H1 (cell line): ENCODE measurements at regions not wholly inside any gene's neighbourhood (a gene's known extent, or its start where the extent isn't known, plus 50 kb on each side); places are given as distances from the start of the nearest gene placed in this dataset.

Experiments used
- CTCF ChIA-PET: fragments of 300-600 bp; sonication (Branson Sonifier 250); formaldehyde crosslinking; loops from one replicate; lab custom pipeline; 2021; ENCODE audit not compliant: partially characterized antibody; lab: Charles Lee
- POLR2A ChIA-PET: fragments of 300-600 bp; sonication (Branson Sonifier 250); formaldehyde crosslinking; loops from one replicate; lab custom pipeline; 2021; ENCODE audit warnings: inconsistent platforms; ENCODE audit not compliant: partially characterized antibody; lab: Charles Lee
- DNase-seq, 2 experiments: peaks; one replicate each; pipeline versions ENCODE4 v3.0.0 to v3.0.0-alpha.2; 2010 to 2022; ENCODE audit warnings: low spot score in 2 of 2, low read depth in 1 of 2, mixed read lengths in 1 of 2
- FAIRE-seq: peaks from 2 replicates; lab custom pipeline; 2011; peaks lifted over from hg19 to GRCh38; lab: Jason Lieb, UNC
- H2AFZ ChIP-seq: 2 replicates; pipeline ENCODE4 v1.8.1; 2012; ENCODE audit warnings: low read length, inconsistent platforms
- H2AK5ac ChIP-seq: 2 replicates; pipeline ENCODE4 v1.6.1; 2013; ENCODE audit warnings: low read depth, low read length
- H2BK120ac ChIP-seq: replicated peaks from 2 replicates; pipeline ENCODE3; 2013; ENCODE audit warnings: low read depth, low read length, inconsistent platforms
- H2BK12ac ChIP-seq: 2 replicates; pipeline ENCODE4 v1.6.1; 2013; ENCODE audit warnings: low read depth, low read length
- H2BK15ac ChIP-seq: 2 replicates; pipeline ENCODE4 v1.6.1; 2013; ENCODE audit warnings: low read length
- H2BK20ac ChIP-seq: 2 replicates; pipeline ENCODE4 v1.6.1; 2013; ENCODE audit warnings: low read length
- H2BK5ac ChIP-seq: 2 replicates; pipeline ENCODE4 v1.6.1; 2013; ENCODE audit warnings: low read depth, low read length
- H3K14ac ChIP-seq: 2 replicates; pipeline ENCODE4 v1.6.1; 2013; ENCODE audit warnings: inconsistent platforms; ENCODE audit not compliant: insufficient read length
- H3K18ac ChIP-seq: 2 replicates; pipeline ENCODE4 v1.6.1; 2013; ENCODE audit warnings: low read length; ENCODE audit errors: extremely low read depth
- H3K23ac ChIP-seq: 2 replicates; pipeline ENCODE4 v1.6.1; 2013; ENCODE audit warnings: inconsistent platforms; ENCODE audit not compliant: insufficient read length
- H3K23me2 ChIP-seq: 2 replicates; pipeline ENCODE4 v1.6.1; 2013; ENCODE audit warnings: low read depth, low read length
- H3K27ac ChIP-seq: 2 replicates; pipeline ENCODE4 v1.6.1; 2011; ENCODE audit warnings: low read depth, low read length, inconsistent platforms
- H3K27me3 ChIP-seq, 4 experiments: replicated peaks in 1 of 4; 1 replicate in 1 of 4; 2 replicates in 3 of 4; pipeline versions ENCODE4 v1.6.1 to v1.8.1; 2011 to 2013; ENCODE audit warnings: low read length in 3 of 4, mild to moderate bottlenecking in 3 of 4, inconsistent platforms in 2 of 4, mixed read lengths in 2 of 4, moderate library complexity in 1 of 4; ENCODE audit not compliant: control insufficient read depth in 3 of 4, insufficient read depth in 3 of 4; ENCODE audit errors: extremely low read depth in 1 of 4
- H3K36me3 ChIP-seq, 4 experiments: 2 replicates each; pipeline versions ENCODE4 v1.6.1 to v1.8.1; 2011 to 2013; ENCODE audit warnings: mild to moderate bottlenecking in 4 of 4, low read length in 3 of 4, moderate library complexity in 2 of 4, control low read depth in 1 of 4, inconsistent platforms in 1 of 4; ENCODE audit not compliant: insufficient read depth in 4 of 4, control insufficient read depth in 2 of 4
- H3K4ac ChIP-seq: replicated peaks from 2 replicates; pipeline ENCODE3; 2013; ENCODE audit warnings: low read length, low read depth, mixed read lengths, inconsistent platforms; ENCODE audit not compliant: insufficient read length
- H3K4me1 ChIP-seq, 4 experiments: replicated peaks in 1 of 4; 1 replicate in 1 of 4; 2 replicates in 3 of 4; pipeline versions ENCODE4 v1.6.1 to v1.8.1; 2011 to 2013; ENCODE audit warnings: low read length in 3 of 4, inconsistent platforms in 2 of 4, mixed read lengths in 1 of 4; ENCODE audit not compliant: insufficient read depth in 4 of 4, control insufficient read depth in 3 of 4
- H3K4me2 ChIP-seq, 2 experiments: 2 replicates each; pipeline versions ENCODE4 v1.6.1 to v1.8.1; 2011 to 2013; ENCODE audit warnings: low read depth in 2 of 2, low read length in 2 of 2, control low read depth in 1 of 2, inconsistent platforms in 1 of 2, mild to moderate bottlenecking in 1 of 2; ENCODE audit not compliant: insufficient read depth in 1 of 2
- H3K4me3 ChIP-seq, 4 experiments: fragments of 200-600, 300-600 bp in 1 of 4; sonication (generic), shearing (Covaris generic), sonication (Bioruptor Twin) in 1 of 4; 2 replicates each; pipeline versions ENCODE4 v1.5.1 to v1.8.1; 2011 to 2016; ENCODE audit warnings: low read length in 4 of 4, low read depth in 3 of 4, control low read depth in 2 of 4, inconsistent platforms in 2 of 4, mild to moderate bottlenecking in 2 of 4, mixed read lengths in 1 of 4, moderate library complexity in 1 of 4; ENCODE audit not compliant: insufficient read depth in 2 of 4; ENCODE audit errors: extremely low read depth in 1 of 4
- H3K56ac ChIP-seq: replicated peaks from 2 replicates; pipeline ENCODE3; 2013; ENCODE audit warnings: low read depth, mild to moderate bottlenecking, mixed read lengths, low read length, inconsistent platforms; ENCODE audit not compliant: insufficient read length
- H3K79me1 ChIP-seq: 2 replicates; pipeline ENCODE4 v1.6.1; 2013; ENCODE audit warnings: low read depth, low read length, control low read depth
- H3K79me2 ChIP-seq, 2 experiments: 2 replicates each; pipeline versions ENCODE4 v1.6.1 to v1.8.1; 2012 to 2013; ENCODE audit warnings: low read length in 2 of 2, mild to moderate bottlenecking in 2 of 2, inconsistent platforms in 1 of 2; ENCODE audit not compliant: insufficient read depth in 2 of 2, control insufficient read depth in 1 of 2
- H3K9ac ChIP-seq, 4 experiments: replicated peaks in 1 of 4; 1 replicate in 1 of 4; 2 replicates in 3 of 4; pipeline versions ENCODE4 v1.6.1 to v1.8.1; 2011 to 2013; ENCODE audit warnings: low read depth in 3 of 4, low read length in 3 of 4, control low read depth in 2 of 4, mild to moderate bottlenecking in 2 of 4, moderate library complexity in 2 of 4, inconsistent platforms in 1 of 4; ENCODE audit errors: extremely low read depth in 1 of 4
- H3K9me3 ChIP-seq, 2 experiments: 2 replicates each; pipeline versions ENCODE4 v1.6.1 to v1.8.1; 2012 to 2013; ENCODE audit warnings: mild to moderate bottlenecking in 2 of 2, moderate library complexity in 2 of 2, control low read depth in 1 of 2, inconsistent platforms in 1 of 2, low read depth in 1 of 2, low read length in 1 of 2, mixed read lengths in 1 of 2; ENCODE audit not compliant: insufficient read depth in 2 of 2
- H4K20me1 ChIP-seq, 2 experiments: replicated peaks in 1 of 2; 2 replicates each; pipeline versions ENCODE3 to v1.8.1; 2011 to 2013; ENCODE audit warnings: inconsistent platforms in 2 of 2, low read length in 2 of 2, mild to moderate bottlenecking in 1 of 2; ENCODE audit not compliant: insufficient read depth in 2 of 2, control insufficient read depth in 1 of 2
- H4K5ac ChIP-seq: 2 replicates; pipeline ENCODE4 v1.6.1; 2013; ENCODE audit warnings: low read length, low read depth, mixed read lengths, inconsistent platforms; ENCODE audit not compliant: insufficient read length
- H4K8ac ChIP-seq: 2 replicates; pipeline ENCODE4 v1.8.0; 2013; ENCODE audit warnings: mild to moderate bottlenecking, moderate library complexity, low read length, inconsistent platforms; ENCODE audit not compliant: insufficient read depth; ENCODE audit errors: extremely low read depth
- H4K91ac ChIP-seq: replicated peaks from 2 replicates; pipeline ENCODE3; 2013; ENCODE audit warnings: low read length, mixed read lengths, inconsistent platforms; ENCODE audit not compliant: insufficient read length
- BCL11A ChIP-seq, 2 experiments: IDR thresholded peaks; one replicate each; pipeline ENCODE4 v1.6.1; 2011; ENCODE audit warnings: low read depth in 2 of 2, low read length in 2 of 2, mild to moderate bottlenecking in 2 of 2
- CREB1 ChIP-seq: IDR thresholded peaks from 2 replicates; pipeline ENCODE4 v1.6.1; 2012; ENCODE audit warnings: inconsistent platforms
- GABPA ChIP-seq: IDR thresholded peaks from 2 replicates; pipeline ENCODE4 v1.6.1; 2011; ENCODE audit warnings: mild to moderate bottlenecking, low read length, moderate library complexity, borderline replicate concordance; ENCODE audit not compliant: insufficient read depth
- JUND ChIP-seq: IDR thresholded peaks from 2 replicates; pipeline ENCODE4 v1.6.1; 2011; ENCODE audit warnings: mild to moderate bottlenecking, improper control_type of control experiment, low read length
- PHF8 ChIP-seq: fragments of 200-600 bp; sonication (generic); conservative IDR thresholded peaks from 2 replicates; pipeline ENCODE4 v1.7.1; 2012; ENCODE audit warnings: low read depth, mild to moderate bottlenecking, inconsistent platforms, low read length, moderate library complexity
- RNF2 ChIP-seq: fragments of 200-900, 300-1000 bp; sonication (generic); IDR thresholded peaks from 2 replicates; pipeline ENCODE4 v1.7.1; 2016; ENCODE audit warnings: borderline replicate concordance, low read depth, mild to moderate bottlenecking, antibody characterized with exemption, low read length; ENCODE audit not compliant: poor library complexity, severe bottlenecking; ENCODE audit errors: missing control alignments
- SP1 ChIP-seq: IDR thresholded peaks from 2 replicates; pipeline ENCODE4 v1.6.1; 2011; ENCODE audit warnings: low read depth, low read length
- SUZ12 ChIP-seq: fragments of 200-600 bp; sonication (generic); IDR thresholded peaks from 2 replicates; pipeline ENCODE4 v1.6.1; 2012; ENCODE audit warnings: mild to moderate bottlenecking, inconsistent platforms, low read length, moderate library complexity, mixed read lengths

DNA sequence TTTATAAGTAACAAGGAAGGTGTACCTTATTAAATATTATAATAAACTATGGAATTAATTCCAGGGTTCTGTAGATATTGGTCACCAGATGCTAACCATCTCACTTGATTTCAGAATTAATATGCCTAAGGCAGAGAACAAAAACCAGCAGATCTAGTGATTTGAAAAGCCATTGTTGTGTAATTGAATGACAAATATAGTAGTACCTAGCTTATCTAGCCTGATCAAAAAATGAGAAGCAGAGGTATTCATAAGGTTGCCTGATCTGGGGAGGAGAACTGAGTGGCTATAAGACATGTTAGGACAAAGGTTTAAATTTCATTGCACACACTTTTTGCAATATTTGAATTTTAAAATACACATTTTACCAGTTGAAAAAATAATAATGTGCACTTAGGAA is 132.0 kb upstream of the UBE2E3 start:
- Histone ChIP-seq H3K79me2 (no peaks in the 10 kb centered on the region), H3K4ac (no peak overlapping the region), H2AFZ (no peak overlapping the region), H3K14ac (no peak overlapping the region), H3K18ac (no peak overlapping the region), H3K9ac (no peak overlapping the region), H3K79me1 (no peaks in the 10 kb centered on the region), H4K5ac (no peak overlapping the region), H3K4me1 (no peaks in the 10 kb centered on the region), H2BK20ac (no peak overlapping the region), H3K56ac (no peak overlapping the region), H3K36me3 (no peaks in the 10 kb centered on the region), H2BK5ac (no peak overlapping the region), H2BK15ac (no peak overlapping the region), H3K9me3 (no peaks in the 10 kb centered on the region), H4K91ac (no peak overlapping the region), H2BK12ac (no peak overlapping the region), H4K8ac (no peak overlapping the region), H3K27ac (no peak overlapping the region), H3K4me3 (no peak overlapping the region), H2BK120ac (no peak overlapping the region), H3K23me2 (no peaks in the 10 kb centered on the region), H3K23ac (no peak overlapping the region), H3K4me2 (no peak overlapping the region), H4K20me1 (no peaks in the 10 kb centered on the region), H2AK5ac (no peak overlapping the region), H3K27me3 (no peaks in the 10 kb centered on the region)
- no peak for FAIRE-seq
- POLR2A ChIA-PET = no interaction called here
- DNase-seq = no peak
- CTCF ChIA-PET = interaction anchor here (0.8 kb wide), 1 partner anchor 19 kb away, joined by 3 read pairs; no protein-coding TSS in a partner anchor
- TF ChIP-seq JUND (no peak), GABPA (no peak), BCL11A (IDR thresholded peaks at IDR 0.05; ENCODE audit: low read depth in 2 of 2, low read length in 2 of 2) (no peak), CREB1 (no peak), SP1 (no peak), RNF2 (no peak), SUZ12 (no peak), PHF8 (no peak)
